ENCODE measurements at regions not wholly inside any gene's neighbourhood (a gene's known extent, or its start where the extent isn't known, plus 50 kb on each side); places are given as distances from the start of the nearest gene placed in this dataset.

- Histone ChIP-seq H3K36me3 (ENCODE audit: control insufficient read depth, insufficient read depth, low read length) (no peaks in the 10 kb centered on the region), H3K9me3 (ENCODE audit: control insufficient read depth, low read length) (no peaks in the 10 kb centered on the region), H3K4me1 (ENCODE audit: control insufficient read depth, insufficient read depth, low read length, poor library complexity, severe bottlenecking) (peaks cover 2% of the 10 kb centered on the region), H3K4me3 (ENCODE audit: extremely low read depth, insufficient read depth, low read length, poor library complexity, severe bottlenecking) (no peak overlapping the region), H3K27ac (ENCODE audit: low read depth, low read length, severe bottlenecking) (no peak overlapping the region)
- 98% methylated on average over 5 of the region's 5 CpGs; no CpG with 5 or more reads in 1 of the 2 experiments for WGBS, 2 experiments (ENCODE audit: insufficient coverage in 2 of 2)
Observed at GRCh38 chr2:14750433-14750832, 117.9 kb downstream of the LRATD1 start.

- no peak overlapping the region for H3K4me3 ChIP-seq (ENCODE audit: extremely low read depth, insufficient read depth, low read length, poor library complexity, severe bottlenecking)
- 95 to 100% methylated on average over 3 to 5 of the region's 5 CpGs for WGBS, 2 experiments (ENCODE audit: insufficient coverage in 2 of 2)
- no peak overlapping the region for H3K27ac ChIP-seq (ENCODE audit: low read depth, low read length, severe bottlenecking)
- no peaks in the 10 kb centered on the region for H3K36me3 ChIP-seq (ENCODE audit: control insufficient read depth, insufficient read depth, low read length)
- no peaks in the 10 kb centered on the region for H3K9me3 ChIP-seq (ENCODE audit: control insufficient read depth, low read length)
- H3K4me1 ChIP-seq (ENCODE audit: control insufficient read depth, insufficient read depth, low read length, poor library complexity, severe bottlenecking) = peaks cover 5% of the 10 kb centered on the region
Observed at GRCh38 chr2:14751581-14751980, 119.1 kb downstream of the LRATD1 start.

GRCh38 chr2:14752295-14752694 is 119.8 kb downstream of the LRATD1 start:
- Histone ChIP-seq H3K4me3 (ENCODE audit: extremely low read depth, insufficient read depth, low read length, poor library complexity, severe bottlenecking) (no peak overlapping the region), H3K27ac (ENCODE audit: low read depth, low read length, severe bottlenecking) (no peak overlapping the region), H3K36me3 (ENCODE audit: control insufficient read depth, insufficient read depth, low read length) (no peaks in the 10 kb centered on the region), H3K9me3 (ENCODE audit: control insufficient read depth, low read length) (no peaks in the 10 kb centered on the region), H3K4me1 (ENCODE audit: control insufficient read depth, insufficient read depth, low read length, poor library complexity, severe bottlenecking) (peaks cover 9% of the 10 kb centered on the region)
- WGBS, 2 experiments (ENCODE audit: insufficient coverage in 2 of 2) = 63% methylated on average over 1 of the region's 3 CpGs; no CpG with 5 or more reads in 1 of the 2 experiments

GRCh38 chr2:14756122-14756541 is 123.6 kb downstream of the LRATD1 start:
- H3K36me3 ChIP-seq (ENCODE audit: control insufficient read depth, insufficient read depth, low read length) = no peaks in the 10 kb centered on the region
- no peak overlapping the region for H3K4me3 ChIP-seq (ENCODE audit: extremely low read depth, insufficient read depth, low read length, poor library complexity, severe bottlenecking)
- 92 to 97% methylated on average over 2 to 3 of the region's 3 CpGs for WGBS, 2 experiments (ENCODE audit: insufficient coverage in 2 of 2)
- no peaks in the 10 kb centered on the region for H3K9me3 ChIP-seq (ENCODE audit: control insufficient read depth, low read length)
- H3K27ac ChIP-seq (ENCODE audit: low read depth, low read length, severe bottlenecking) = peak overlapping the region; percentile 82
- H3K4me1 ChIP-seq (ENCODE audit: control insufficient read depth, insufficient read depth, low read length, poor library complexity, severe bottlenecking) = peaks cover 9% of the 10 kb centered on the region

GRCh38 chr2:14756981-14757657 is 124.6 kb downstream of the LRATD1 start:
- no peaks in the 10 kb centered on the region for H3K36me3 ChIP-seq (ENCODE audit: control insufficient read depth, insufficient read depth, low read length)
- no peaks in the 10 kb centered on the region for H3K9me3 ChIP-seq (ENCODE audit: control insufficient read depth, low read length)
- peak overlapping the region; percentile 82 for H3K27ac ChIP-seq (ENCODE audit: low read depth, low read length, severe bottlenecking)
- 86 to 91% methylated on average over 6 to 7 of the region's 10 CpGs for WGBS, 2 experiments (ENCODE audit: insufficient coverage in 2 of 2)
- no peak overlapping the region for H3K4me3 ChIP-seq (ENCODE audit: extremely low read depth, insufficient read depth, low read length, poor library complexity, severe bottlenecking)
- H3K4me1 ChIP-seq (ENCODE audit: control insufficient read depth, insufficient read depth, low read length, poor library complexity, severe bottlenecking) = peaks cover 9% of the 10 kb centered on the region

- Histone ChIP-seq H3K36me3 (ENCODE audit: control insufficient read depth, insufficient read depth, low read length) (no peaks in the 10 kb centered on the region), H3K4me3 (ENCODE audit: extremely low read depth, insufficient read depth, low read length, poor library complexity, severe bottlenecking) (no peak overlapping the region), H3K27ac (ENCODE audit: low read depth, low read length, severe bottlenecking) (no peak overlapping the region), H3K4me1 (ENCODE audit: control insufficient read depth, insufficient read depth, low read length, poor library complexity, severe bottlenecking) (peaks cover 9% of the 10 kb centered on the region), H3K9me3 (ENCODE audit: control insufficient read depth, low read length) (no peaks in the 10 kb centered on the region)
- 76 to 85% methylated on average over 2 to 4 of the region's 5 CpGs for WGBS, 2 experiments (ENCODE audit: insufficient coverage in 2 of 2)
Observed at GRCh38 chr2:14759082-14759481, 126.6 kb downstream of the LRATD1 start.

- Histone ChIP-seq H3K4me1 (ENCODE audit: control insufficient read depth, insufficient read depth, low read length, poor library complexity, severe bottlenecking) (peaks cover 9% of the 10 kb centered on the region), H3K9me3 (ENCODE audit: control insufficient read depth, low read length) (no peaks in the 10 kb centered on the region), H3K36me3 (ENCODE audit: control insufficient read depth, insufficient read depth, low read length) (no peaks in the 10 kb centered on the region), H3K27ac (ENCODE audit: low read depth, low read length, severe bottlenecking) (no peak overlapping the region), H3K4me3 (ENCODE audit: extremely low read depth, insufficient read depth, low read length, poor library complexity, severe bottlenecking) (no peak overlapping the region)
- 78 to 88% methylated on average over 7 of the region's 9 CpGs for WGBS, 2 experiments (ENCODE audit: insufficient coverage in 2 of 2)
Observed at GRCh38 chr2:14760169-14760568, 127.7 kb downstream of the LRATD1 start.

GRCh38 chr2:14761118-14761517 is 128.6 kb downstream of the LRATD1 start:
- 96% methylated on average over 8 to 11 of the region's 11 CpGs for WGBS, 2 experiments (ENCODE audit: insufficient coverage in 2 of 2)
- Histone ChIP-seq H3K4me3 (ENCODE audit: extremely low read depth, insufficient read depth, low read length, poor library complexity, severe bottlenecking) (no peak overlapping the region), H3K4me1 (ENCODE audit: control insufficient read depth, insufficient read depth, low read length, poor library complexity, severe bottlenecking) (peaks cover 6% of the 10 kb centered on the region), H3K36me3 (ENCODE audit: control insufficient read depth, insufficient read depth, low read length) (no peaks in the 10 kb centered on the region), H3K9me3 (ENCODE audit: control insufficient read depth, low read length) (no peaks in the 10 kb centered on the region), H3K27ac (ENCODE audit: low read depth, low read length, severe bottlenecking) (no peak overlapping the region)

- no CpG with 5 or more reads among the region's 2 CpGs for WGBS, 2 experiments (ENCODE audit: insufficient coverage in 2 of 2)
- Histone ChIP-seq H3K27ac (ENCODE audit: low read depth, low read length, severe bottlenecking) (no peak overlapping the region), H3K4me3 (ENCODE audit: extremely low read depth, insufficient read depth, low read length, poor library complexity, severe bottlenecking) (no peak overlapping the region)
Observed at GRCh38 chr2:14773696-14774095, 141.2 kb downstream of the LRATD1 start.

GRCh38 chr2:14774436-14774968 is 142.0 kb downstream of the LRATD1 start:
- Histone ChIP-seq H3K4me3 (ENCODE audit: extremely low read depth, insufficient read depth, low read length, poor library complexity, severe bottlenecking) (no peak overlapping the region), H3K4me1 (ENCODE audit: control insufficient read depth, insufficient read depth, low read length, poor library complexity, severe bottlenecking) (peaks cover 3% of the 10 kb centered on the region), H3K9me3 (ENCODE audit: control insufficient read depth, low read length) (no peaks in the 10 kb centered on the region), H3K36me3 (ENCODE audit: control insufficient read depth, insufficient read depth, low read length) (no peaks in the 10 kb centered on the region), H3K27ac (ENCODE audit: low read depth, low read length, severe bottlenecking) (no peak overlapping the region)
- WGBS, 2 experiments (ENCODE audit: insufficient coverage in 2 of 2) = 90 to 93% methylated on average over 5 of the region's 5 CpGs

More at GRCh38 chr2:14773696-14774095, 141.2 kb downstream of the LRATD1 start:
- H3K4me1 ChIP-seq (ENCODE audit: control insufficient read depth, insufficient read depth, low read length, poor library complexity, severe bottlenecking) = peaks cover 3% of the 10 kb centered on the region
- H3K9me3 ChIP-seq (ENCODE audit: control insufficient read depth, low read length) = no peaks in the 10 kb centered on the region
- no peaks in the 10 kb centered on the region for H3K36me3 ChIP-seq (ENCODE audit: control insufficient read depth, insufficient read depth, low read length)

- 82 to 100% methylated on average over 1 of the region's 1 CpG for WGBS, 2 experiments (ENCODE audit: insufficient coverage in 2 of 2)
- no peaks in the 10 kb centered on the region for H3K36me3 ChIP-seq (ENCODE audit: control insufficient read depth, insufficient read depth, low read length)
- H3K4me3 ChIP-seq (ENCODE audit: extremely low read depth, insufficient read depth, low read length, poor library complexity, severe bottlenecking) = no peak overlapping the region
- no peak overlapping the region for H3K27ac ChIP-seq (ENCODE audit: low read depth, low read length, severe bottlenecking)
- H3K4me1 ChIP-seq (ENCODE audit: control insufficient read depth, insufficient read depth, low read length, poor library complexity, severe bottlenecking) = peaks cover 3% of the 10 kb centered on the region
- H3K9me3 ChIP-seq (ENCODE audit: control insufficient read depth, low read length) = no peaks in the 10 kb centered on the region
Observed at GRCh38 chr2:14776216-14776615, 143.7 kb downstream of the LRATD1 start.

Measured in mesodermal cell (in vitro differentiated cells).